ENCODE measurements at regions not wholly inside any gene's neighbourhood (a gene's known extent, or its start where the extent isn't known, plus 50 kb on each side); places are given as distances from the start of the nearest gene placed in this dataset.
"Not testable (repeated sequence)": the region's sequence is repeated elsewhere in the genome, so short reads cannot be mapped to it uniquely, and the experiment has no call there.

- DNase-seq (ENCODE audit: low spot score) = no peak
- Histone ChIP-seq H3K4me1 (no peaks in the 10 kb centered on the region), H3K36me3 (no peaks in the 10 kb centered on the region), H3K27ac (no peak overlapping the region), H3K9me3 (peaks cover 5 to 16% of the 10 kb centered on the region in 2 donors), H3K4me3 (no peak overlapping the region), H3K27me3 (no peaks in the 10 kb centered on the region)
- TF ChIP-seq CTCF (IDR thresholded peaks at IDR 0.05) = no peak
These were observed 62.0 kb upstream of the HGF start for GRCh38 chr7:81831883-81832282.

GRCh38 chr7:81829511-81829910 is 59.7 kb upstream of the HGF start:
- not testable (repeated sequence) for H3K4me1 ChIP-seq; H3K27ac ChIP-seq; H3K27me3 ChIP-seq; H3K4me3 ChIP-seq; H3K36me3 ChIP-seq; DNase-seq (ENCODE audit: low spot score)
- peaks cover 5 to 16% of the 10 kb centered on the region in 2 donors for H3K9me3 ChIP-seq

GRCh38 chr7:81822811-81823210 is 53.0 kb upstream of the HGF start:
- no peak for TF ChIP-seq CTCF (IDR thresholded peaks at IDR 0.05)
- no peak for DNase-seq (ENCODE audit: low spot score)
- no peak overlapping the region for H3K4me3 ChIP-seq
- no peaks in the 10 kb centered on the region for H3K4me1 ChIP-seq
- H3K27me3 ChIP-seq = no peaks in the 10 kb centered on the region
- H3K9me3 ChIP-seq = no peaks in the 10 kb centered on the region
- H3K36me3 ChIP-seq = no peaks in the 10 kb centered on the region
- H3K27ac ChIP-seq = no peak overlapping the region

GRCh38 chr7:81819861-81820260 is 50.0 kb upstream of the HGF start:
- no peaks in the 10 kb centered on the region for H3K27me3 ChIP-seq
- no peaks in the 10 kb centered on the region for H3K4me1 ChIP-seq
- DNase-seq (ENCODE audit: low spot score) = no peak
- no peak overlapping the region for H3K27ac ChIP-seq
- no peak overlapping the region for H3K4me3 ChIP-seq
- no peak for TF ChIP-seq CTCF (IDR thresholded peaks at IDR 0.05)
- H3K9me3 ChIP-seq = no peaks in the 10 kb centered on the region
- no peaks in the 10 kb centered on the region for H3K36me3 ChIP-seq
